Kidney (tissue), 13 donors: ENCODE measurements at regions not wholly inside any gene's neighbourhood (a gene's known extent, or its start where the extent isn't known, plus 50 kb on each side); places are given as distances from the start of the nearest gene placed in this dataset.

Experiments used
- DNase-seq, 5 donors: peaks; one replicate each; pipeline ENCODE4 v3.0.0-alpha.2; 2013 to 2020
- FAIRE-seq: peaks from 2 replicates; lab custom pipeline; 2012; peaks lifted over from hg19 to GRCh38; lab: Jason Lieb, UNC
- H3K27ac ChIP-seq, 2 donors: one replicate each; pipeline ENCODE4 v1.7.0; 2013; ENCODE audit warnings: low read depth in 2 of 2, low read length in 2 of 2, inconsistent platforms in 1 of 2
- H3K27me3 ChIP-seq: one replicate; pipeline ENCODE4 v1.7.1; 2013; ENCODE audit warnings: low read length, inconsistent platforms; ENCODE audit not compliant: control insufficient read depth, insufficient read depth
- H3K36me3 ChIP-seq, 3 donors: one replicate each; pipeline versions ENCODE4 v1.7.0 to v1.7.1; 2013; ENCODE audit warnings: low read length in 3 of 3, control low read depth in 1 of 3, inconsistent platforms in 1 of 3; ENCODE audit not compliant: insufficient read depth in 3 of 3, control insufficient read depth in 2 of 3
- H3K4me1 ChIP-seq, 3 donors: one replicate each; pipeline versions ENCODE4 v1.7.0 to v1.7.1; 2013; ENCODE audit warnings: low read length in 3 of 3, inconsistent platforms in 1 of 3, low read depth in 1 of 3; ENCODE audit not compliant: control insufficient read depth in 2 of 3, insufficient read depth in 2 of 3
- H3K4me3 ChIP-seq, 3 donors: one replicate each; pipeline versions ENCODE4 v1.7.0 to v1.8.1; 2013; ENCODE audit warnings: low read length in 3 of 3, control low read depth in 1 of 3, inconsistent platforms in 1 of 3
- H3K9ac ChIP-seq, 3 donors: one replicate each; pipeline versions ENCODE4 v1.7.0 to v1.7.1; 2013; ENCODE audit warnings: low read length in 3 of 3, control low read depth in 1 of 3, inconsistent platforms in 1 of 3
- H3K9me3 ChIP-seq, 3 donors: one replicate each; pipeline versions ENCODE4 v1.7.0 to v1.7.1; 2013; ENCODE audit warnings: low read length in 3 of 3, control low read depth in 1 of 3, inconsistent platforms in 1 of 3; ENCODE audit not compliant: control insufficient read depth in 2 of 3, insufficient read depth in 1 of 3
- CTCF ChIP-seq: IDR thresholded peaks from 3 replicates; pipeline ENCODE4 v1.5.1; 2012; ENCODE audit warnings: mild to moderate bottlenecking, moderate library complexity, borderline replicate concordance; ENCODE audit not compliant: insufficient read depth; ENCODE audit errors: extremely low read depth
- intact Hi-C: fragments of 100-400 bp; cut with DNase I; formaldehyde crosslinking; loops from one replicate; pipeline ENCODE4 v1.11.1; 2022
- donor health status: control.
- donor health status: control.
- donor health status: control.
- donor health status: control.
- donor health status: control.
- donor health status: DM: yes; HTN: yes; CAD: no.
- donor health status: Normal renal cell carcinoma (clear cell type).

GRCh38 chr12:89948271-89949175 lies 239.9 kb upstream of the ATP2B1 start:
- no peak for DNase-seq
- FAIRE-seq = no peak
- H3K27ac ChIP-seq = peak overlapping the region in 1 of 2 donors; percentile 29

GRCh38 chr12:89947437-89948270 lies 239.0 kb upstream of the ATP2B1 start:
- H3K36me3 ChIP-seq = no peaks in the 10 kb centered on the region
- no peak for TF ChIP-seq CTCF
- H3K4me3 ChIP-seq = no peak overlapping the region
- H3K27me3 ChIP-seq = no peaks in the 10 kb centered on the region
- H3K27ac ChIP-seq = peak overlapping the region in 1 of 2 donors; percentile 34
- no peak overlapping the region for H3K9ac ChIP-seq
- no peaks in the 10 kb centered on the region for H3K4me1 ChIP-seq
- peak in 4 of 5 donors; percentile 45 to 89 (median 66) for DNase-seq
- intact Hi-C loops = no loop called here
- H3K9me3 ChIP-seq = no peaks in the 10 kb centered on the region
- no peak for FAIRE-seq

More at GRCh38 chr12:89948271-89949175, 239.9 kb upstream of the ATP2B1 start:
- no peak overlapping the region for H3K4me3 ChIP-seq
- H3K9me3 ChIP-seq = no peaks in the 10 kb centered on the region
- no peaks in the 10 kb centered on the region for H3K4me1 ChIP-seq
- no peak overlapping the region for H3K9ac ChIP-seq
- no peaks in the 10 kb centered on the region for H3K36me3 ChIP-seq
- TF ChIP-seq CTCF = no peak
- no peaks in the 10 kb centered on the region for H3K27me3 ChIP-seq
- intact Hi-C loops = no loop called here

- DNase-seq (no peak), FAIRE-seq (no peak)
- no peaks in the 10 kb centered on the region for H3K4me1 ChIP-seq
- intact Hi-C loops = no loop called here
- no peak overlapping the region for H3K27ac ChIP-seq
- no peak overlapping the region for H3K4me3 ChIP-seq
- no peaks in the 10 kb centered on the region for H3K9me3 ChIP-seq
- H3K36me3 ChIP-seq = no peaks in the 10 kb centered on the region
- no peak overlapping the region for H3K9ac ChIP-seq
- H3K27me3 ChIP-seq = no peaks in the 10 kb centered on the region
- no peak for TF ChIP-seq CTCF
Observed at GRCh38 chr12:89946518-89947135, 238.0 kb upstream of the ATP2B1 start.
